ENCODE measurements at regions not wholly inside any gene's neighbourhood (a gene's known extent, or its start where the extent isn't known, plus 50 kb on each side); places are given as distances from the start of the nearest gene placed in this dataset.

DNA sequence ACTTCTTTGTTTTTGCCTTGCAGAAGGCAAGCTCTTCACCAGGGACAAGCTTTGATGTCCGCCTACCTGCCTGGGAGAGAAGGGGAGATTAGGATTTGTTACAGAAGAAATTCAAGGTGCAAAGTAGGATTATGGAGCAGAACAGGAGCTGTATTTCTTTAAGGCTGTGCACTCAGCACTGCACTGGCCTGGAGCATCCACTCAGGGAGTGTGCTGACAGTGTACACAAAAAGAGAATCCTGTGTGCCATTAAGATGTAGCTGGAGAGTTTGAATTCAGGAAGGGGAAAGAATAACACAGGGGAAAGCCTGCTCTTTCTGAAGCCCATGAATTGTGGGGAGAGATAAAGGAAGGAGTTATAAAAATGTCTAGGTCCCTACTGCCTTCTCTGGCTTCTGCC, 137.7 kb upstream of the ETS2 start:
- no peak for TF ChIP-seq EZH2 (IDR thresholded peaks at IDR 0.05; ENCODE audit: insufficient read depth, poor library complexity, severe bottlenecking)
- TF ChIP-seq EZH2phosphoT487 (IDR thresholded peaks at IDR 0.05; ENCODE audit: insufficient read depth, low read depth), result no peak

Data from GM23248 (cell line).